Central memory CD8-positive, alpha-beta T cell (primary cell): ENCODE measurements at regions not wholly inside any gene's neighbourhood (a gene's known extent, or its start where the extent isn't known, plus 50 kb on each side); places are given as distances from the start of the nearest gene placed in this dataset.

Experiments
- ATAC-seq: fragments of 150-1000 bp; cut with Tn5 transposase; replicated peaks from 2 replicates; pipeline ENCODE4 v1.10.0; 2022; ENCODE audit warnings: mild to moderate bottlenecking, moderate FRiP score, moderate number of reproducible peaks; ENCODE audit not compliant: poor library complexity, severe bottlenecking; ENCODE audit errors: extremely low read depth
- DNase-seq, 2 donors: peaks; one replicate each; pipeline ENCODE4 v3.0.0; 2021; ENCODE audit warnings: low spot score in 2 of 2
- H3K27ac Mint-ChIP-seq: one replicate; pipeline ENCODE4 v1.8.0; 2022; ENCODE audit warnings: low read depth, mild to moderate bottlenecking, moderate library complexity, mixed read lengths
- H3K27me3 Mint-ChIP-seq: one replicate; pipeline ENCODE4 v1.8.0; 2022; ENCODE audit warnings: mixed read lengths
- H3K36me3 Mint-ChIP-seq: one replicate; pipeline ENCODE4 v1.8.0; 2022; ENCODE audit warnings: mild to moderate bottlenecking, moderate library complexity, mixed read lengths; ENCODE audit not compliant: insufficient read depth
- H3K4me1 Mint-ChIP-seq: one replicate; pipeline ENCODE4 v1.8.0; 2022; ENCODE audit warnings: mixed read lengths
- H3K4me3 Mint-ChIP-seq: one replicate; pipeline ENCODE4 v1.8.0; 2022; ENCODE audit warnings: mild to moderate bottlenecking, moderate library complexity, mixed read lengths
- H3K9me3 Mint-ChIP-seq: one replicate; pipeline ENCODE4 v1.8.0; 2022; ENCODE audit warnings: mixed read lengths

DNA sequence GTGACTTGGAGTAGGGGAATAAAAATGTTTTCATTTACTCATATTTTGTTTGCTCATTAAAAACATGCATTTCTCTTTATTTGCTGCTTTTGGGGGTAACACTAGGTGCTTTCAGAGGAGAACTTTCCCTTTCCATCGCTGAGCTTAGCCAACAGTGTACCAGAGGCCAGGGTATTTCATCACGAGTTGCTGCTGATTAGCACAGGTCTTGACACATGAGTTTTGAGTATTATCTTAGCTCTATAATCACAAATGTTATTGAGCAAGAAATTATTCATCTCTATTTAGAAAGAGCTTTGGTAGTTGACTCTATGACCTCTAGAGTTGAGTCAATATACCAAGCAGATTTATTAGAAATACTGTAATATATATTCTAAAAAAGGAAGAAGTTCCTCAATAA is 375.9 kb downstream of the NXPH1 start:
- Mint-ChIP-seq H3K4me3 (no peak overlapping the region), H3K27me3 (no peaks in the 10 kb centered on the region), H3K9me3 (peaks cover 21% of the 10 kb centered on the region), H3K4me1 (no peaks in the 10 kb centered on the region), H3K36me3 (no peaks in the 10 kb centered on the region), H3K27ac (no peak overlapping the region)
- ATAC-seq (no peak), DNase-seq (no peak)

DNA sequence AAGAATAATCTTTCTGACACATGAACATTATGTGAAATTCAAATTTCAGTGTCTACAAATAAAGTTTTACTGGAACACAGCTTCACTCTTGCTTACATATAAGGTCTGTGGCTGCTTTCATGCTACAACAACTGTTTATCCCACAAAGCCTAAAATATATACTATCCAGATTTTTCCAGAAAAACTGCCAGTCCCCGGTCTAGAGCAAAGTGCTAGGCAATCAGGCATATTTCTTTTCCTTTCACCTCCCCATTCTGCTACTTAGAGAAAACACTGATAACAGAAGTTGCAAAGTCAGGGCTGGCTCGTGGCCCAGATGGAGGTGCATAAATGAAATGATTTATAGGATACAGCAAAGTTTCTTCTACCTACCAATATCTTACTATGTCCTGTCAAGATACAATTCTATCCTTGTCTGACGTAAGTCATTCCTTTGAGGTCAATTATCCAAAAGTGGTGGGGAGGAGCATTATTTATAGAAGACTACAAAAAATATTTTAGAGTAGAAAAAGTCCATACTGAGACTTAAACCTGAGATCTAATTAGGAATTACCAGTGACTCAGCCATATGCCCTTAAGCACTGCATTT is 384.1 kb downstream of the NXPH1 start:
- no peaks in the 10 kb centered on the region for H3K36me3 Mint-ChIP-seq
- H3K4me1 Mint-ChIP-seq, result no peaks in the 10 kb centered on the region
- peaks cover 8% of the 10 kb centered on the region for H3K9me3 Mint-ChIP-seq
- DNase-seq, result no peak
- no peaks in the 10 kb centered on the region for H3K27me3 Mint-ChIP-seq
- no peak for ATAC-seq
- no peak overlapping the region for H3K4me3 Mint-ChIP-seq
- no peak overlapping the region for H3K27ac Mint-ChIP-seq

DNA sequence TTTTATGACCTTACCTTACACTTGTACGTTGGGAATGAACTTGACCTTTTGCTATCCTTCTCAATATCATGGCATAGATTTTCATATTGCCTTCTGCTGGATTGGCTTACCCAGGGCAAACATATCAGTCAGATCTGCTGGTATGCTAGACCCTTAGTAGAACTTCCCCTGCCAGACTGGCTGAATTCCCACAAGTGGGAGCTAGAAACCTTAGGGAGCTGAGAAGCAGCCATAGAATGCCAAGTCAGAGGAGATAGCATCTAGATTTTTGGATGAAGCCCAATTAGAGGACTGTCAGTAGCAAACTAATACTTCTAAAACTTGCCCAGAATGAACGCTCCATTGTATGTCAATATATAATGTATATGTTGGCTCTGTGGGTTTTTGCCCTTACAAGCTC is 385.0 kb downstream of the NXPH1 start:
- Mint-ChIP-seq H3K4me3 (no peak overlapping the region), H3K27me3 (no peaks in the 10 kb centered on the region), H3K9me3 (peaks cover 15% of the 10 kb centered on the region), H3K4me1 (no peaks in the 10 kb centered on the region), H3K36me3 (no peaks in the 10 kb centered on the region), H3K27ac (no peak overlapping the region)
- ATAC-seq (no peak), DNase-seq (no peak)

DNA sequence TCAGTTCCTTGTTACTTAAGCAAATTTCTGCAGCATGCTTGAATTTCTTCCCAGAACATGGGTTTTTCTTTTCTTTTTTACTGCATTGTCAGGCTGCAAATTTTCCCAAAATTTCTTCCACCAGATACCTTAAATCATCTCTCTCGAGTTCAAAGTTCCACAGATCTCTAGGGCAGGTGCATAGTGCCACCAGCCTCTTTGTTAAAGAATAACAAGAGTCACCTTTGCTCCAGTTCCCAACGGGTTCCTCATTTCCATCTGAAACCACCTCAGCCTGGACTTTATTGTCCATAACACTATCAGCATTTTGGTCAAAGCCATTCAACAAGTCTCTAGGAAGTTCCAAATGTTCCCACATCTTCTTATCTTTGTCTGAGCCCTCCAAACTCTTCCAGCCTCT is 389.2 kb downstream of the NXPH1 start:
- Mint-ChIP-seq H3K4me3 (no peak overlapping the region), H3K9me3 (peaks cover 15% of the 10 kb centered on the region), H3K4me1 (no peaks in the 10 kb centered on the region), H3K27me3 (no peaks in the 10 kb centered on the region), H3K27ac (no peak overlapping the region), H3K36me3 (no peaks in the 10 kb centered on the region)
- ATAC-seq (no peak), DNase-seq (no peak)

GRCh38 chr7:8823486-8823885 is 390.1 kb downstream of the NXPH1 start:
- no peak for DNase-seq
- H3K27me3 Mint-ChIP-seq, result no peaks in the 10 kb centered on the region
- H3K9me3 Mint-ChIP-seq, result peaks cover 15% of the 10 kb centered on the region
- H3K4me3 Mint-ChIP-seq, result no peak overlapping the region
- no peak for ATAC-seq
- H3K27ac Mint-ChIP-seq, result no peak overlapping the region
- no peaks in the 10 kb centered on the region for H3K4me1 Mint-ChIP-seq
- no peaks in the 10 kb centered on the region for H3K36me3 Mint-ChIP-seq

GRCh38 chr7:8827329-8827728 is 393.9 kb downstream of the NXPH1 start:
- no peak for DNase-seq
- H3K36me3 Mint-ChIP-seq, result no peaks in the 10 kb centered on the region
- peaks cover 9% of the 10 kb centered on the region for H3K9me3 Mint-ChIP-seq
- no peaks in the 10 kb centered on the region for H3K4me1 Mint-ChIP-seq
- no peak for ATAC-seq
- H3K27me3 Mint-ChIP-seq, result no peaks in the 10 kb centered on the region
- H3K4me3 Mint-ChIP-seq, result no peak overlapping the region
- H3K27ac Mint-ChIP-seq, result no peak overlapping the region

- DNase-seq, result no peak
- H3K36me3 Mint-ChIP-seq, result no peaks in the 10 kb centered on the region
- no peak overlapping the region for H3K4me3 Mint-ChIP-seq
- H3K9me3 Mint-ChIP-seq, result peaks cover 9% of the 10 kb centered on the region
- H3K27ac Mint-ChIP-seq, result no peak overlapping the region
- H3K4me1 Mint-ChIP-seq, result no peaks in the 10 kb centered on the region
- no peaks in the 10 kb centered on the region for H3K27me3 Mint-ChIP-seq
- no peak for ATAC-seq
Observed at GRCh38 chr7:8829100-8829499, 395.7 kb downstream of the NXPH1 start.

- no peak for DNase-seq
Observed at GRCh38 chr7:8831376-8831775, 398.0 kb downstream of the NXPH1 start.

DNA sequence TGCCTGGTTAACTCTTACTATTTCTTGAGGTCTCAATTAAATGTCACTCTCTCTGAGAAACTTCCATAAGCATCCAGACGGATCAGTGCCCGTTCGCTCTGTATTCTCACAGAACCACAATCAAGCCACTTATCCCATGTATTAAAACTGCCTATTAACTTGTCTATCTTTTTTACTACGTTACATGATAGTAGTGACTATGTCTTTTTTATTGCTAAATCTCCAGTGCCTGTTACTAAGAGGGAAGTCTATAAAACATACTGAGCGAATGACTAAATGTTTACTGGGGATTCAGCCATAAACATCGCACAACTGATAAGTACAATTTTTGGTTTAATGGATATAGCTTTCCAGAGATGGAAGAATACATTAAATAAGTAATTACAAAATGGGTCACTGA is 399.9 kb downstream of the NXPH1 start:
- no peak for DNase-seq
- no peaks in the 10 kb centered on the region for H3K27me3 Mint-ChIP-seq
- H3K36me3 Mint-ChIP-seq, result no peaks in the 10 kb centered on the region
- H3K27ac Mint-ChIP-seq, result no peak overlapping the region
- no peaks in the 10 kb centered on the region for H3K4me1 Mint-ChIP-seq
- no peak for ATAC-seq
- H3K9me3 Mint-ChIP-seq, result peaks cover 14% of the 10 kb centered on the region
- no peak overlapping the region for H3K4me3 Mint-ChIP-seq

More at GRCh38 chr7:8831376-8831775, 398.0 kb downstream of the NXPH1 start:
- no peaks in the 10 kb centered on the region for H3K27me3 Mint-ChIP-seq
- H3K36me3 Mint-ChIP-seq, result no peaks in the 10 kb centered on the region
- H3K4me1 Mint-ChIP-seq, result no peaks in the 10 kb centered on the region
- peaks cover 12% of the 10 kb centered on the region for H3K9me3 Mint-ChIP-seq
- no peak for ATAC-seq
- no peak overlapping the region for H3K4me3 Mint-ChIP-seq
- H3K27ac Mint-ChIP-seq, result no peak overlapping the region

- no peak overlapping the region for H3K27ac Mint-ChIP-seq
- no peaks in the 10 kb centered on the region for H3K27me3 Mint-ChIP-seq
- no peak overlapping the region for H3K4me3 Mint-ChIP-seq
- DNase-seq (no peak), ATAC-seq (no peak)
- no peaks in the 10 kb centered on the region for H3K4me1 Mint-ChIP-seq
- H3K9me3 Mint-ChIP-seq, result peaks cover 35% of the 10 kb centered on the region
- H3K36me3 Mint-ChIP-seq, result no peaks in the 10 kb centered on the region
Observed at GRCh38 chr7:8841171-8841570, 407.8 kb downstream of the NXPH1 start.

DNA sequence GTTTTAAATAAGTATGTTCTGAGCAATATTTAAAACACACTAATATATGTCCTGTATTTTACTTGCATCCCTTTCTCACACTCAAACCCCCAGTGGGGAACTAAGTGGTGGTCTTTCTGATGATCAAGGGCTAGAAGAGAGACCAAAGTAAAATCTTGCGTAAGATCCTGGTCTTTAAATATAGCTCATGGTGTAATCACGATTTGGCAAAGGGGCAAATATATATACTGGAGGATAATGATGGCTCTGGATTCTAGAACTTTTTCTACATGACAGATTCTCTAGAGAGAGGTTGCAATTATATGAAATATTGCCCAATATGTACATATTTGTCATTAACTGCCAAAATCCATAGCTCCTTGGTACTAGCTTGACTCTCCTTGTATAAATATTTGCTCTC is 438.3 kb downstream of the NXPH1 start:
- ATAC-seq, result no peak
- Mint-ChIP-seq H3K9me3 (peaks cover 18% of the 10 kb centered on the region), H3K4me3 (no peak overlapping the region), H3K4me1 (no peaks in the 10 kb centered on the region), H3K27ac (no peak overlapping the region), H3K27me3 (no peaks in the 10 kb centered on the region), H3K36me3 (no peaks in the 10 kb centered on the region)
- DNase-seq, result no peak

- no peak overlapping the region for H3K27ac Mint-ChIP-seq
- H3K9me3 Mint-ChIP-seq, result peaks cover 11% of the 10 kb centered on the region
- ATAC-seq (no peak), DNase-seq (no peak)
- no peaks in the 10 kb centered on the region for H3K27me3 Mint-ChIP-seq
- H3K4me3 Mint-ChIP-seq, result no peak overlapping the region
- H3K36me3 Mint-ChIP-seq, result peaks cover 2% of the 10 kb centered on the region
- H3K4me1 Mint-ChIP-seq, result no peaks in the 10 kb centered on the region
Observed at GRCh38 chr7:8881916-8882315, 448.5 kb downstream of the NXPH1 start.

- ATAC-seq (no peak), DNase-seq (no peak)
- H3K4me1 Mint-ChIP-seq, result no peaks in the 10 kb centered on the region
- H3K36me3 Mint-ChIP-seq, result no peaks in the 10 kb centered on the region
- peaks cover 17% of the 10 kb centered on the region for H3K9me3 Mint-ChIP-seq
- no peaks in the 10 kb centered on the region for H3K27me3 Mint-ChIP-seq
- no peak overlapping the region for H3K27ac Mint-ChIP-seq
- no peak overlapping the region for H3K4me3 Mint-ChIP-seq
Observed at GRCh38 chr7:8885480-8886000, 452.1 kb downstream of the NXPH1 start.
